Breast epithelium (tissue), 4 donors: ENCODE measurements at regions not wholly inside any gene's neighbourhood (a gene's known extent, or its start where the extent isn't known, plus 50 kb on each side); places are given as distances from the start of the nearest gene placed in this dataset.

Source experiments
- DNase-seq, 2 donors: peaks; one replicate each; pipeline ENCODE4 v3.0.0-alpha.2; 2019; ENCODE audit warnings: low spot score in 2 of 2
- H3K27ac ChIP-seq, 2 donors: fragments of 200-600 bp; sonication (generic) in 1 of 2; one replicate each; pipeline ENCODE4 v1.5.1; 2016 to 2019; ENCODE audit warnings: mild to moderate bottlenecking in 1 of 2
- H3K27me3 ChIP-seq, 2 donors: fragments of 200-600 bp; sonication (generic) in 1 of 2; one replicate each; pipeline versions ENCODE4 v1.5.1 to v1.6.0; 2017 to 2019; ENCODE audit warnings: control low read depth in 1 of 2, mild to moderate bottlenecking in 1 of 2
- H3K36me3 ChIP-seq: fragments of 200-600 bp; one replicate; pipeline ENCODE4 v1.5.1; 2019
- H3K4me1 ChIP-seq, 2 donors: fragments of 200-600 bp; sonication (generic); one replicate each; pipeline ENCODE4 v1.5.1; 2016 to 2019; ENCODE audit warnings: control low read depth in 1 of 2
- H3K4me3 ChIP-seq, 3 donors: fragments of 200-600 bp; sonication (generic); 1 replicate in 2 of 3; 2 replicates in 1 of 3; pipeline ENCODE4 v1.5.1; 2016 to 2019; ENCODE audit warnings: mild to moderate bottlenecking in 3 of 3, moderate library complexity in 2 of 3
- H3K9me3 ChIP-seq, 2 donors: fragments of 200-600 bp; sonication (generic) in 1 of 2; one replicate each; pipeline ENCODE4 v1.5.1; 2016 to 2019; ENCODE audit warnings: control low read depth in 1 of 2
- CTCF ChIP-seq, 3 donors: fragments of 450-650 bp; IDR thresholded peaks; one replicate each; pipeline ENCODE4 v1.5.1; 2016 to 2017; ENCODE audit warnings: antibody characterized with exemption in 3 of 3, mild to moderate bottlenecking in 3 of 3, moderate library complexity in 3 of 3
- POLR2A ChIP-seq: fragments of 450-650 bp; IDR thresholded peaks from one replicate; pipeline ENCODE4 v1.6.1; 2016; ENCODE audit warnings: antibody characterized with exemption, mild to moderate bottlenecking, moderate library complexity
- POLR2AphosphoS5 ChIP-seq, 3 donors: sonication (generic); formaldehyde crosslinking; IDR thresholded peaks; one replicate each; pipeline ENCODE4 v1.6.1; 2017; ENCODE audit warnings: antibody characterized with exemption in 3 of 3
- intact Hi-C: fragments of 100-400 bp; cut with DNase I; formaldehyde crosslinking; loops from one replicate; pipeline ENCODE4 v1.15.1; 2023; ENCODE audit warnings: low total_unique reads

- no peaks in the 10 kb centered on the region for H3K9me3 ChIP-seq
- H3K4me3 ChIP-seq = no peak overlapping the region
- DNase-seq = no peak
- intact Hi-C loops = no loop called here
- H3K4me1 ChIP-seq = no peaks in the 10 kb centered on the region
- H3K27ac ChIP-seq = no peak overlapping the region
- no peaks in the 10 kb centered on the region for H3K36me3 ChIP-seq
- TF ChIP-seq POLR2A = no peak
- H3K27me3 ChIP-seq = no peaks in the 10 kb centered on the region
These were observed 110.6 kb downstream of the LSM5 start for GRCh38 chr7:32379510-32380112.

- Histone ChIP-seq H3K9me3 (no peaks in the 10 kb centered on the region), H3K36me3 (no peaks in the 10 kb centered on the region), H3K4me1 (no peaks in the 10 kb centered on the region), H3K27ac (no peak overlapping the region), H3K27me3 (no peaks in the 10 kb centered on the region), H3K4me3 (no peak overlapping the region)
- DNase-seq = no peak
- intact Hi-C loops = no loop called here
- no peak for TF ChIP-seq POLR2AphosphoS5 (IDR thresholded peaks at IDR 0.05)
- TF ChIP-seq POLR2A = no peak
- TF ChIP-seq CTCF (IDR thresholded peaks at IDR 0.05) = no peak
These were observed 111.2 kb downstream of the LSM5 start for GRCh38 chr7:32378988-32379387.

- TF ChIP-seq POLR2A (no peak), CTCF (IDR thresholded peaks at IDR 0.05) (no peak), POLR2AphosphoS5 (IDR thresholded peaks at IDR 0.05) (no peak)
- Histone ChIP-seq H3K27ac (no peak overlapping the region), H3K4me3 (no peak overlapping the region), H3K4me1 (no peaks in the 10 kb centered on the region), H3K27me3 (no peaks in the 10 kb centered on the region), H3K9me3 (peaks cover 0 to 4% of the 10 kb centered on the region in 2 donors), H3K36me3 (no peaks in the 10 kb centered on the region)
- DNase-seq = no peak
- intact Hi-C loops = no loop called here
These were observed 125.6 kb downstream of the LSM5 start for GRCh38 chr7:32364581-32364980.

GRCh38 chr7:32360127-32360526 lies 130.1 kb downstream of the LSM5 start:
- Histone ChIP-seq H3K9me3 (no peaks in the 10 kb centered on the region), H3K4me3 (no peak overlapping the region), H3K4me1 (no peaks in the 10 kb centered on the region), H3K27me3 (no peaks in the 10 kb centered on the region), H3K27ac (no peak overlapping the region), H3K36me3 (no peaks in the 10 kb centered on the region)
- intact Hi-C loops = no loop called here
- TF ChIP-seq POLR2AphosphoS5 (IDR thresholded peaks at IDR 0.05) = no peak
- TF ChIP-seq POLR2A = no peak
- TF ChIP-seq CTCF (IDR thresholded peaks at IDR 0.05) = no peak
- DNase-seq = no peak

GRCh38 chr7:32357535-32358277 lies 132.5 kb downstream of the LSM5 start:
- TF ChIP-seq CTCF (IDR thresholded peaks at IDR 0.05) (peak in 1 of 3 donors; percentile 46), POLR2A (no peak), POLR2AphosphoS5 (IDR thresholded peaks at IDR 0.05) (no peak)
- H3K9me3 ChIP-seq = no peaks in the 10 kb centered on the region
- H3K27ac ChIP-seq = no peak overlapping the region
- H3K27me3 ChIP-seq = no peaks in the 10 kb centered on the region
- intact Hi-C loops = no loop called here
- no peaks in the 10 kb centered on the region for H3K4me1 ChIP-seq
- DNase-seq = no peak
- no peak overlapping the region for H3K4me3 ChIP-seq
- H3K36me3 ChIP-seq = no peaks in the 10 kb centered on the region
